ENCODE measurements at regions not wholly inside any gene's neighbourhood (a gene's known extent, or its start where the extent isn't known, plus 50 kb on each side); places are given as distances from the start of the nearest gene placed in this dataset.

- no peak for TF ChIP-seq POLR2A (IDR thresholded peaks at IDR 0.05)
- no peak for TF ChIP-seq POLR2AphosphoS5 (IDR thresholded peaks at IDR 0.05)
These were observed 263.4 kb downstream of the MRTFB start for GRCh38 chr16:14334366-14335080.

Data from sigmoid colon (tissue), 4 donors.